ENCODE measurements at regions not wholly inside any gene's neighbourhood (a gene's known extent, or its start where the extent isn't known, plus 50 kb on each side); places are given as distances from the start of the nearest gene placed in this dataset.

DNA sequence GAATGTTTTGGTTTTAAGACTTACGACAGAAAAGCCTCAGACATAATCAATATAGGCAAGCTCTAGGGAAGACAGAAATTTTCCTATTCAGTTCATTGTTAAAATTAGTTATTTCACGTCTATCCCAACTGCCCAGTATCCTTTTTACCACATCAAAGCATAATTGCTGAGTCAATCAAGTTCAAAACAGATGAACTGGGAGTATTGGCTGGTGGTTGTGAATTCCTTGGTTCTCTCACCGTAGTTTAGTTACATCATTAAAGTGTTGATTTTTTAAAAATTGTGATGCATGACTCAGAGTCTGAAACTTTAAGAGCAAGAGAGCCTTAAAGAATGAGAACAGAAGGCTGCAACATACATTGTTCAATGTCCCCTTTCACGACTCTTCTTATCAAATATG is 143.3 kb upstream of the FREM2 start:
- TF ChIP-seq, protein P1, sequence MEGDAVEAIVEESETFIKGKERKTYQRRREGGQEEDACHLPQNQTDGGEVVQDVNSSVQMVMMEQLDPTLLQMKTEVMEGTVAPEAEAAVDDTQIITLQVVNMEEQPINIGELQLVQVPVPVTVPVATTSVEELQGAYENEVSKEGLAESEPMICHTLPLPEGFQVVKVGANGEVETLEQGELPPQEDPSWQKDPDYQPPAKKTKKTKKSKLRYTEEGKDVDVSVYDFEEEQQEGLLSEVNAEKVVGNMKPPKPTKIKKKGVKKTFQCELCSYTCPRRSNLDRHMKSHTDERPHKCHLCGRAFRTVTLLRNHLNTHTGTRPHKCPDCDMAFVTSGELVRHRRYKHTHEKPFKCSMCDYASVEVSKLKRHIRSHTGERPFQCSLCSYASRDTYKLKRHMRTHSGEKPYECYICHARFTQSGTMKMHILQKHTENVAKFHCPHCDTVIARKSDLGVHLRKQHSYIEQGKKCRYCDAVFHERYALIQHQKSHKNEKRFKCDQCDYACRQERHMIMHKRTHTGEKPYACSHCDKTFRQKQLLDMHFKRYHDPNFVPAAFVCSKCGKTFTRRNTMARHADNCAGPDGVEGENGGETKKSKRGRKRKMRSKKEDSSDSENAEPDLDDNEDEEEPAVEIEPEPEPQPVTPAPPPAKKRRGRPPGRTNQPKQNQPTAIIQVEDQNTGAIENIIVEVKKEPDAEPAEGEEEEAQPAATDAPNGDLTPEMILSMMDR (IDR thresholded peaks at IDR 0.05 in 8 of 11, conservative IDR thresholded peaks at IDR 0.05 in 3 of 11) = no peak
- no peak for TF ChIP-seq POLR2A (IDR thresholded peaks at IDR 0.05)
